ENCODE measurements at regions not wholly inside any gene's neighbourhood (a gene's known extent, or its start where the extent isn't known, plus 50 kb on each side); places are given as distances from the start of the nearest gene placed in this dataset.

DNA sequence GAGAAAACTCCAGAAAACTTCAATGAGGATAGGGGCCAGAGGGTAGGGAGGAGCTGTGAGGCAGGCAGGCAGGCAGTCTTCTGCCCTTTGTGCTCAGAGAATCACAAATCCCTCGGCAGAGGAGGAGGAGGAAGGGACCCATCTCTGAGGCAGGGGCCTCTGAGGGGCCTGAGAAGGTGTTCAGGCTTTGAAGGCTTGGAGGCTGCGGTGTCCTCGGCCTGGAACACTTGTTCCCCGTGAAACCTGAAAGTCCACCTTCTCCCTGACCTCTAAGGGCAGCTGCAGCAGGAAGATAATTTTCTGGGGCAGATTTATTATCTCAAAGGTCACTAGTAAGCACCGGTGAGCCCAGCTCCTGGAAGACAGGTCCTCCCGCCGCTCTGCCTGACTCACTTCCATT is 200.3 kb upstream of the BCOR start:
- no peak for DNase-seq
- no peaks in the 10 kb centered on the region for H3K36me3 ChIP-seq (replicated peaks)
- in situ Hi-C loops (cut with HindIII; ENCODE audit: low pct_ligation_motif_present, low sequenced_read_pairs): no loop called here

DNA sequence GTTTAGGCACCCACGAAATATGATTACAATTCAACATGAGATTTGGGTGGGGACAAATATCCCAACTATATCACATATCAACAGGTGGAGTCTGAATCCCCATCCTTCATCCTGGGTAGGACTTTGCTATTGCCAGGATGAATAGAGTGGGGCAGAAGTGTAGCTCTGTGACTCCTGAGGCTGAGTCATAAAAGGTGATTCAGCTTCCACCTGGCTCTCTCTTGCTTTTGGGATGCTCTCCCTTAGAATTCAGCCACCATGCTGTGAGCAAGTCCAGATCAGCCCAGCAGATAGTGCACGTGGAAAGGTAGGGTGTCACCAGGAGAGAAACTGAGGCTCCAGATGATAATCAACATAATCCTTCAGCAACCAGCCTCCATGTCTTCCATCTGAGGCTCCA is 193.8 kb upstream of the BCOR start:
- in situ Hi-C loops (cut with HindIII; ENCODE audit: low pct_ligation_motif_present, low sequenced_read_pairs): no loop called here
- Histone ChIP-seq H3K27ac (no peak overlapping the region), H3K4me3 (ENCODE audit: low read depth, low read length) (no peak overlapping the region), H3K27me3 (replicated peaks) (no peaks in the 10 kb centered on the region), H3K36me3 (replicated peaks) (no peaks in the 10 kb centered on the region)
- no peak for DNase-seq
- TF ChIP-seq, protein P1, sequence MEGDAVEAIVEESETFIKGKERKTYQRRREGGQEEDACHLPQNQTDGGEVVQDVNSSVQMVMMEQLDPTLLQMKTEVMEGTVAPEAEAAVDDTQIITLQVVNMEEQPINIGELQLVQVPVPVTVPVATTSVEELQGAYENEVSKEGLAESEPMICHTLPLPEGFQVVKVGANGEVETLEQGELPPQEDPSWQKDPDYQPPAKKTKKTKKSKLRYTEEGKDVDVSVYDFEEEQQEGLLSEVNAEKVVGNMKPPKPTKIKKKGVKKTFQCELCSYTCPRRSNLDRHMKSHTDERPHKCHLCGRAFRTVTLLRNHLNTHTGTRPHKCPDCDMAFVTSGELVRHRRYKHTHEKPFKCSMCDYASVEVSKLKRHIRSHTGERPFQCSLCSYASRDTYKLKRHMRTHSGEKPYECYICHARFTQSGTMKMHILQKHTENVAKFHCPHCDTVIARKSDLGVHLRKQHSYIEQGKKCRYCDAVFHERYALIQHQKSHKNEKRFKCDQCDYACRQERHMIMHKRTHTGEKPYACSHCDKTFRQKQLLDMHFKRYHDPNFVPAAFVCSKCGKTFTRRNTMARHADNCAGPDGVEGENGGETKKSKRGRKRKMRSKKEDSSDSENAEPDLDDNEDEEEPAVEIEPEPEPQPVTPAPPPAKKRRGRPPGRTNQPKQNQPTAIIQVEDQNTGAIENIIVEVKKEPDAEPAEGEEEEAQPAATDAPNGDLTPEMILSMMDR (IDR thresholded peaks at IDR 0.05; ENCODE audit: low read depth, low read length, missing control alignments): no peak

More for the DNA sequence above, 200.3 kb upstream of the BCOR start:
- Histone ChIP-seq H3K4me3 (ENCODE audit: low read depth, low read length) (no peak overlapping the region), H3K27me3 (replicated peaks) (no peaks in the 10 kb centered on the region), H3K27ac (no peak overlapping the region)
- TF ChIP-seq, protein P1 (IDR thresholded peaks at IDR 0.05; ENCODE audit: low read depth, low read length, missing control alignments): no peak

DNA sequence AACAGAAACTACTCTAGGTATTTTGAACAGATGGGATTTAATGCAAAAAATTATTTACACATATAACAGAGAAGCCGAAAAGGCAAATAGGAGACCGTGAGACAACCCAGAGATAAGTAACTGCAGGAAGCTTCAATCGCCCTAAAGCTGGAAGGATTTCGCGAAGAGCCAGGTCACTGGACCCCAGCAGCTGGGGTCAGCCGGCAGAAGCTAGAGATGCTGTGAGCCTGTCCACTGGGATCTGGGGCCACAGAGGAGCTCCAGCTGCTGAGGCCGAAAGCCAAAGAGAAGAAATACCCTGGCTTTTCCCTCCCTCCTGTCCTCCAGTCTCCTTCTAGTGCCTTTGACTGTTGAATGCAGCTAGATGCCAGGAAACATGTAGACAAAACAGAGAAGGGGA is 192.8 kb upstream of the BCOR start:
- TF ChIP-seq, protein P1 (IDR thresholded peaks at IDR 0.05; ENCODE audit: low read depth, low read length, missing control alignments): no peak
- in situ Hi-C loops (cut with HindIII; ENCODE audit: low pct_ligation_motif_present, low sequenced_read_pairs): no loop called here
- Histone ChIP-seq H3K27me3 (replicated peaks) (no peaks in the 10 kb centered on the region), H3K36me3 (replicated peaks) (no peaks in the 10 kb centered on the region), H3K27ac (no peak overlapping the region), H3K4me3 (ENCODE audit: low read depth, low read length) (no peak overlapping the region)
- DNase-seq: no peak

DNA sequence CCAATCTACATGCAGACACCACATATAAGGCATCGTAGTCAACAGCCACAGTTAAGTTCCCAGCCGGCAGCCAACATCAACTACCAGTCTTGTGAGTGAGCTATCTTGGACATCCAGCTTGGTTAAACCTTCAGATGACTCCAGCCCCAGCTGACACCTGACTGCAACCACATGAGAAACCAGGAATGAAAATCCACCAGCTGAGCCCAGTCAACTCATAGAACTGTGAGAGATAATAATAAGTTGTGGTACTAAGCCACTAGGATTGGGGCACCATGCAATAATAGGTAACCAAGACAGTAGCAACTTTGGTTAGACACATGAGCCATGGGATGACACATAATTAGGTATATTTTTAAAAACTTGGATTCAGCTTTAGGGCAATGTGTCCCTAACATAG is 188.1 kb upstream of the BCOR start:
- DNase-seq: no peak
- Histone ChIP-seq H3K27ac (no peak overlapping the region), H3K4me3 (ENCODE audit: low read depth, low read length) (no peak overlapping the region), H3K36me3 (replicated peaks) (no peaks in the 10 kb centered on the region), H3K27me3 (replicated peaks) (no peaks in the 10 kb centered on the region)
- in situ Hi-C loops (cut with HindIII; ENCODE audit: low pct_ligation_motif_present, low sequenced_read_pairs): no loop called here
- TF ChIP-seq, protein P1 (IDR thresholded peaks at IDR 0.05; ENCODE audit: low read depth, low read length, missing control alignments): no peak

DNA sequence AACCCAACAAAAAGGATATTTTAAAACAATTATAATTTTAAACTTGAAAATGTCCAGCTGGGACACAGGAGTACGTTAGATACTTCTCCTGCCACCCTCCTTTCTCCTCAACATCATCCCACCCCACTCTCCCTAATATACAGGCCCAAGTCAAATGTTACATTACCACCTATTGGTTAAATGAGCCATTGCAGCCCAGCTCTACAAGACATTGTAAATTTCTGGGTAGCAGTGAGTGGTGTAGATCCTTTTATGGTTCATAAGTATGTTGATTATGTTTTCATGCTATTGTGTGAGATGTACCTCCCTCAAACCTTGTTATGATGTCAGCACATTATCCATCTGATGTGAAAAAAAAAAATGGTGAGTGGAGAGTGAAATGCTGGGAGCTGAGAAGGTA is 187.1 kb upstream of the BCOR start:
- in situ Hi-C loops (cut with HindIII; ENCODE audit: low pct_ligation_motif_present, low sequenced_read_pairs): no loop called here
- Histone ChIP-seq H3K27me3 (replicated peaks) (no peaks in the 10 kb centered on the region), H3K27ac (no peak overlapping the region), H3K4me3 (ENCODE audit: low read depth, low read length) (no peak overlapping the region), H3K36me3 (replicated peaks) (no peaks in the 10 kb centered on the region)
- TF ChIP-seq, protein P1 (IDR thresholded peaks at IDR 0.05; ENCODE audit: low read depth, low read length, missing control alignments): no peak
- no peak for DNase-seq

DNA sequence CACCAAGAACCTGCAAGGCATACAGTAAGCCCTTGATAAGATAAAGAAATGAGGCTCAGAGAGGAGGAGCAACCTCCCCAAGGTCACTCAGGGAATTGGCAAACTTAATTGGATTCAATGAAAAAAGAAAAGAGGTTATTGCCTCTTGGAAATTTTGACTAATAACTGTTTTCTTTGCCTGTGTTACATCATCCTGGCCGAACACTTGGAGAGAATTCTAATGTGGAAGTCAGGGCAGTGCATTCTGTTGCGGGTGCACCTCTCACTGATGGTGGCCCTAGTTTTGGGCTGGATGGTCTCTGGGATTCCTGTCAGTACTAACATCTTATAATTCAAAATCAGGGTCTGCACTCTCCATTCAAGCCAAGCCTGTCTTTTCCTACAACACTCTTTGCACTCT is 186.2 kb upstream of the BCOR start:
- in situ Hi-C loops (cut with HindIII; ENCODE audit: low pct_ligation_motif_present, low sequenced_read_pairs): no loop called here
- Histone ChIP-seq H3K36me3 (replicated peaks) (no peaks in the 10 kb centered on the region), H3K27ac (no peak overlapping the region), H3K4me3 (ENCODE audit: low read depth, low read length) (no peak overlapping the region), H3K27me3 (replicated peaks) (no peaks in the 10 kb centered on the region)
- TF ChIP-seq, protein P1 (IDR thresholded peaks at IDR 0.05; ENCODE audit: low read depth, low read length, missing control alignments): no peak
- DNase-seq: no peak

Data from brain microvascular endothelial cell (primary cell).